CD4-positive, alpha-beta T cell (primary cell): ENCODE measurements at regions not wholly inside any gene's neighbourhood (a gene's known extent, or its start where the extent isn't known, plus 50 kb on each side); places are given as distances from the start of the nearest gene placed in this dataset.
"Not testable (repeated sequence)": the region's sequence is repeated elsewhere in the genome, so short reads cannot be mapped to it uniquely, and the experiment has no call there.

Source experiments
- ATAC-seq: fragments of 200-7000 bp; cut with Tn5 transposase; one replicate; pipeline ENCODE4 v1.10.0; 2022; ENCODE audit warnings: mild to moderate bottlenecking; ENCODE audit not compliant: poor library complexity
- CTCF ChIA-PET: fragments of 350-600 bp; sonication (Branson Sonifier 250); formaldehyde crosslinking; loops from one replicate; lab custom pipeline; 2021; ENCODE audit warnings: antibody characterized with exemption, inconsistent platforms; lab: Charles Lee
- POLR2A ChIA-PET: fragments of 350-600 bp; sonication (Branson Sonifier 250); formaldehyde crosslinking; loops from one replicate; lab custom pipeline; 2021; ENCODE audit warnings: antibody characterized with exemption, inconsistent platforms; lab: Charles Lee
- DNase-seq, 14 experiments: peaks; one replicate each; pipeline ENCODE4 v3.0.0-alpha.2; 2013 to 2020; ENCODE audit warnings: mixed read lengths in 2 of 14
- H3K27ac ChIP-seq, 2 donors: one replicate each; pipeline versions ENCODE4 v1.5.1 to v1.7.0; 2013; ENCODE audit warnings: low read length in 2 of 2, low read depth in 1 of 2, mild to moderate bottlenecking in 1 of 2
- H3K27me3 ChIP-seq, 2 experiments: 1 replicate in 1 of 2; 2 replicates in 1 of 2; pipeline versions ENCODE4 v1.6.1 to v1.7.0; 2013; ENCODE audit warnings: low read length in 2 of 2, control low read depth in 1 of 2, mild to moderate bottlenecking in 1 of 2, moderate library complexity in 1 of 2; ENCODE audit not compliant: insufficient read depth in 2 of 2, control insufficient read depth in 1 of 2
- H3K36me3 ChIP-seq: one replicate; pipeline ENCODE4 v1.6.1; 2013; ENCODE audit warnings: low read length, control low read depth; ENCODE audit not compliant: insufficient read depth
- H3K4me1 ChIP-seq: one replicate; pipeline ENCODE4 v1.6.1; 2013; ENCODE audit warnings: low read length, control low read depth; ENCODE audit not compliant: insufficient read depth
- H3K4me3 ChIP-seq: one replicate; pipeline ENCODE4 v1.5.1; 2013; ENCODE audit warnings: mild to moderate bottlenecking, low read length, moderate library complexity
- H3K9me3 ChIP-seq, 2 experiments: 1 replicate in 1 of 2; 2 replicates in 1 of 2; pipeline versions ENCODE4 v1.6.1 to v1.7.0; 2013; ENCODE audit warnings: low read length in 2 of 2, mild to moderate bottlenecking in 2 of 2, control low read depth in 1 of 2, moderate library complexity in 1 of 2; ENCODE audit not compliant: control insufficient read depth in 1 of 2, insufficient read depth in 1 of 2
- H3K27ac Mint-ChIP-seq: one replicate; pipeline ENCODE4 v1.8.0; 2020; ENCODE audit warnings: mixed read lengths
- H3K27me3 Mint-ChIP-seq: one replicate; pipeline ENCODE4 v1.8.0; 2021; ENCODE audit warnings: mixed read lengths
- H3K36me3 Mint-ChIP-seq: one replicate; pipeline ENCODE4 v1.8.0; 2021; ENCODE audit warnings: low read depth, mixed read lengths
- H3K4me1 Mint-ChIP-seq: one replicate; pipeline ENCODE4 v1.8.0; 2021; ENCODE audit warnings: low read depth, mixed read lengths
- H3K4me3 Mint-ChIP-seq: one replicate; pipeline ENCODE4 v1.8.0; 2020; ENCODE audit warnings: mild to moderate bottlenecking, mixed read lengths
- H3K9me3 Mint-ChIP-seq: one replicate; pipeline ENCODE4 v1.8.0; 2020; ENCODE audit warnings: mixed read lengths
- intact Hi-C, 2 experiments: fragments of 100-400 bp; cut with DNase I in 1 of 2; cut with micrococcal nuclease in 1 of 2; formaldehyde crosslinking; loops; one replicate each; pipeline versions ENCODE4 v1.15.1 to v1.9.0; 2023 to 2025; cut with DNase I, micrococcal nuclease
- TF ChIP-seq, protein P1 (sequence below): fragments of 200-600 bp; IDR thresholded peaks from one replicate; pipeline ENCODE4 v1.8.0; 2022; ENCODE audit warnings: antibody characterized with exemption, mild to moderate bottlenecking

DNA sequence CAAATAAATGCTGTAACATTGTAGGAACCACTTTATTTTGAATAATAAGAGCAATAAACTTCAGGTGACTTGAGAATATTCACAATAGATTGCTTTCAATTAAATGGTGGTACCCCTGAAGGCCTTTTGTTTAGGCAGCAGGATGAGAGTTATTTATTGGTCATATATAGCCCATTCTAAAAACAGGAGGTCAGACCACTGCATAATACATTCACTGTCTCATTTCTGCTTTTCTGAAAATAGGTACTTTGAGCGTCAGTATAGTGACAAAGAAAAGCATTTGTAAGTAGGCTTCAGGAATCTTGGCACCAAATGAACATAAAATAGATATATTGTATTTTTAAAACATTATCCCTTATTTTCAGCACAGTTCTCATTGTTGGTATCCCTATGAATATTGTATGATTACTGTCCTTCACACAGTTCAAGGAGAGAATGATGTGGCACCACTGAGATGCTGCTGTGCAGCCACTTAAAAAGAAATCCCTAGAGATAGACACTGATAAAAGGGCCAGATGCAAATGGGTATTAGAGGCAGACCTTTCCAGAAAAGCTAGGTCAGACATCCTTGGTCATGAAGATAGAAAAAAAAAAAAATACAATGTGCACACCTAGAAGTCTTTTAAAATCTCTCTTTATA, 381.8 kb upstream of the ST8SIA4 start:
- TF ChIP-seq, protein P1, sequence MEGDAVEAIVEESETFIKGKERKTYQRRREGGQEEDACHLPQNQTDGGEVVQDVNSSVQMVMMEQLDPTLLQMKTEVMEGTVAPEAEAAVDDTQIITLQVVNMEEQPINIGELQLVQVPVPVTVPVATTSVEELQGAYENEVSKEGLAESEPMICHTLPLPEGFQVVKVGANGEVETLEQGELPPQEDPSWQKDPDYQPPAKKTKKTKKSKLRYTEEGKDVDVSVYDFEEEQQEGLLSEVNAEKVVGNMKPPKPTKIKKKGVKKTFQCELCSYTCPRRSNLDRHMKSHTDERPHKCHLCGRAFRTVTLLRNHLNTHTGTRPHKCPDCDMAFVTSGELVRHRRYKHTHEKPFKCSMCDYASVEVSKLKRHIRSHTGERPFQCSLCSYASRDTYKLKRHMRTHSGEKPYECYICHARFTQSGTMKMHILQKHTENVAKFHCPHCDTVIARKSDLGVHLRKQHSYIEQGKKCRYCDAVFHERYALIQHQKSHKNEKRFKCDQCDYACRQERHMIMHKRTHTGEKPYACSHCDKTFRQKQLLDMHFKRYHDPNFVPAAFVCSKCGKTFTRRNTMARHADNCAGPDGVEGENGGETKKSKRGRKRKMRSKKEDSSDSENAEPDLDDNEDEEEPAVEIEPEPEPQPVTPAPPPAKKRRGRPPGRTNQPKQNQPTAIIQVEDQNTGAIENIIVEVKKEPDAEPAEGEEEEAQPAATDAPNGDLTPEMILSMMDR, result no peak
- Mint-ChIP-seq H3K9me3 (no peaks in the 10 kb centered on the region), H3K4me1 (no peaks in the 10 kb centered on the region), H3K4me3 (no peak overlapping the region), H3K27me3 (no peaks in the 10 kb centered on the region), H3K36me3 (no peaks in the 10 kb centered on the region), H3K27ac (no peak overlapping the region)
- H3K27ac ChIP-seq, result no peak overlapping the region
- POLR2A ChIA-PET, result no interaction called here
- no peak overlapping the region for H3K4me3 ChIP-seq
- no peaks in the 10 kb centered on the region for H3K4me1 ChIP-seq
- no peak for DNase-seq
- H3K27me3 ChIP-seq, result no peaks in the 10 kb centered on the region
- H3K36me3 ChIP-seq, result no peaks in the 10 kb centered on the region
- CTCF ChIA-PET, result no interaction called here
- no peaks in the 10 kb centered on the region for H3K9me3 ChIP-seq
- ATAC-seq, result no peak
- intact Hi-C loops, result no loop called here

DNA sequence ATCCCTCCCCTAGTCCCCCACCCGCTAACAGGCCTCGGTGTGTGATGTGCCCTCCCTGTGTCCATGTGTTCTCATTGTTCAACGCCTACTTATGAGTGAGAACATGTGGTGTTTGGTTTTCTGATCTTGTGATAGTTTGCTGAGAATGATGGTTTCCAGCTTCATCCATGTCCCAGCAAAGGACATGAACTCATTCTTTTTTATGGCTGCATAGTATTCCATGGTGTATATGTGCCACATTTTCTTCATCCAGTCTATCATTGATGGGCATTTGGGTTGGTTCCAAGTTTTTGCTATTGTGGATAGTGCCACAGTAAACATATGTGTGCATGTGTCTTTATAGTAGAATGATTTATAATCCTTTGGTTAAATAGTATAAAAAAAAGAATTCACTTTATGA, 380.9 kb upstream of the ST8SIA4 start:
- H3K9me3 Mint-ChIP-seq, H3K36me3 ChIP-seq, H3K27ac ChIP-seq, H3K27me3 ChIP-seq, H3K27ac Mint-ChIP-seq, H3K27me3 Mint-ChIP-seq, ATAC-seq, H3K4me3 Mint-ChIP-seq, H3K4me1 Mint-ChIP-seq, intact Hi-C loops, H3K4me3 ChIP-seq, H3K4me1 ChIP-seq, POLR2A ChIA-PET, H3K36me3 Mint-ChIP-seq, H3K9me3 ChIP-seq, CTCF ChIA-PET, DNase-seq: not testable (repeated sequence)

DNA sequence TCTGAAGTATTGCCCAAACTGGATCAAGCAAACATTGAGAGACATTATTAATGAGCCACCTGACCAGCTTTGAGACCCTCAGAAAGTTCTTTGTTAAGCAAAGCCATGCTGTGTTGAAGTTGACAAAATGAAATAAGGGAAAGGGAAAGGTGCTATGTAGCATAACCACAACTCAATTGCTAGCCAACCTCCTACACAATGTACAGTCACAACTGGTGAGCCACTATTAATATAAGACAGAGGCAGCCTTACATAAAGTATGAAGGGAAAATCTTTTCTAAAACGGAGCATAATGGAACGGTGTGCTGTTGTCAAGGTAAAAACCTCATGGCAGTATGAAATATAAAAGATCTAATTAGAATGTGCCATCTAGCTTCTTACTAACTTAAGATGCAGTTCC, 375.8 kb upstream of the ST8SIA4 start:
- intact Hi-C loops, result no loop called here
- TF ChIP-seq, protein P1, result no peak
- no peak for ATAC-seq
- no peaks in the 10 kb centered on the region for H3K4me1 ChIP-seq
- POLR2A ChIA-PET, result no interaction called here
- no peaks in the 10 kb centered on the region for H3K36me3 Mint-ChIP-seq
- no peak overlapping the region for H3K4me3 ChIP-seq
- H3K9me3 Mint-ChIP-seq, result no peaks in the 10 kb centered on the region
- H3K4me3 Mint-ChIP-seq, result no peak overlapping the region
- no peaks in the 10 kb centered on the region for H3K36me3 ChIP-seq
- no peaks in the 10 kb centered on the region for H3K9me3 ChIP-seq
- H3K27ac ChIP-seq, result no peak overlapping the region
- CTCF ChIA-PET, result no interaction called here
- DNase-seq, result no peak
- H3K4me1 Mint-ChIP-seq, result no peaks in the 10 kb centered on the region
- no peaks in the 10 kb centered on the region for H3K27me3 ChIP-seq
- H3K27ac Mint-ChIP-seq, result no peak overlapping the region
- no peaks in the 10 kb centered on the region for H3K27me3 Mint-ChIP-seq

DNA sequence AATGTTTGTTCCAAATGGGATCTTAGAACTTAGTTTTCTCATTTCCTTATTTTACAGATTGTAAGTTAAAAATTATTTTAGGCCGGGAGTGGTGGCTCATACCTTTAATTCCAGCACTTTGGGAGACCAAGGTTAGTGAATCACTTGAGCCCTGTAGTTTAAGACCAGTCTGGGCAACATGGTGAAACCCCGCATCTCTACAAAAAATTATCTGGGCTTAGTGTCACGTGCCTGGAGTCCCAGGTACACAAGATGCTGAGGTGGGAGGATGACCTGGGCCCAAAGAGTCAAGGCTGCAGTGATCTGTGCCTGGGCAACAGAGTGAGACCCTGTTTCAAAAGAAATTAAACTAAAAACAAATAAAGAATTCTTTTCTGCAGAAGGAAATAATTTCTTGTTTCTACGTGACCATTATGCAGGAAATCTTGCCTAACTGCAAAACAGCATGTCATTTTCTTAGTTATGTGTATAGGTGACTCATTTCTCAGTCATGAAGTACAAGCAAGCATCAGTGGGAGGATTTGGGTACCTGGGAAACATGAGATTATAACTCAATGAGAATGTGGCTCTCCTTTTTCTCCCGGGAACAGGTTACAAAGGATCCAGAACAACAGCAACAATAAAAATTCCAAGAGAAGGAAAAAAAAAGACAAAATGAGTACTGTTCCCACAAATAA, 375.1 kb upstream of the ST8SIA4 start:
- H3K4me3 ChIP-seq, result no peak overlapping the region
- H3K27ac ChIP-seq, result no peak overlapping the region
- Mint-ChIP-seq H3K36me3 (no peaks in the 10 kb centered on the region), H3K27me3 (no peaks in the 10 kb centered on the region), H3K27ac (no peak overlapping the region), H3K4me1 (no peaks in the 10 kb centered on the region), H3K9me3 (no peaks in the 10 kb centered on the region), H3K4me3 (no peak overlapping the region)
- ChIA-PET POLR2A (no interaction called here), CTCF (no interaction called here)
- ATAC-seq, result no peak
- intact Hi-C loops, result no loop called here
- no peaks in the 10 kb centered on the region for H3K27me3 ChIP-seq
- TF ChIP-seq, protein P1, result no peak
- H3K9me3 ChIP-seq, result no peaks in the 10 kb centered on the region
- H3K36me3 ChIP-seq, result no peaks in the 10 kb centered on the region
- no peaks in the 10 kb centered on the region for H3K4me1 ChIP-seq
- no peak for DNase-seq
